H1 (cell line): ENCODE measurements at regions not wholly inside any gene's neighbourhood (a gene's known extent, or its start where the extent isn't known, plus 50 kb on each side); places are given as distances from the start of the nearest gene placed in this dataset.
"Not testable (repeated sequence)": the region's sequence is repeated elsewhere in the genome, so short reads cannot be mapped to it uniquely, and the experiment has no call there.

Experiments
- CTCF ChIA-PET: fragments of 300-600 bp; sonication (Branson Sonifier 250); formaldehyde crosslinking; loops from one replicate; lab custom pipeline; 2021; ENCODE audit not compliant: partially characterized antibody; lab: Charles Lee
- POLR2A ChIA-PET: fragments of 300-600 bp; sonication (Branson Sonifier 250); formaldehyde crosslinking; loops from one replicate; lab custom pipeline; 2021; ENCODE audit warnings: inconsistent platforms; ENCODE audit not compliant: partially characterized antibody; lab: Charles Lee
- DNase-seq, 2 experiments: peaks; one replicate each; pipeline versions ENCODE4 v3.0.0 to v3.0.0-alpha.2; 2010 to 2022; ENCODE audit warnings: low spot score in 2 of 2, low read depth in 1 of 2, mixed read lengths in 1 of 2
- FAIRE-seq: peaks from 2 replicates; lab custom pipeline; 2011; peaks lifted over from hg19 to GRCh38; lab: Jason Lieb, UNC
- H2AFZ ChIP-seq: 2 replicates; pipeline ENCODE4 v1.8.1; 2012; ENCODE audit warnings: low read length, inconsistent platforms
- H2AK5ac ChIP-seq: 2 replicates; pipeline ENCODE4 v1.6.1; 2013; ENCODE audit warnings: low read depth, low read length
- H2BK120ac ChIP-seq: replicated peaks from 2 replicates; pipeline ENCODE3; 2013; ENCODE audit warnings: low read depth, low read length, inconsistent platforms
- H2BK12ac ChIP-seq: 2 replicates; pipeline ENCODE4 v1.6.1; 2013; ENCODE audit warnings: low read depth, low read length
- H2BK15ac ChIP-seq: 2 replicates; pipeline ENCODE4 v1.6.1; 2013; ENCODE audit warnings: low read length
- H2BK20ac ChIP-seq: 2 replicates; pipeline ENCODE4 v1.6.1; 2013; ENCODE audit warnings: low read length
- H2BK5ac ChIP-seq: 2 replicates; pipeline ENCODE4 v1.6.1; 2013; ENCODE audit warnings: low read depth, low read length
- H3K14ac ChIP-seq: 2 replicates; pipeline ENCODE4 v1.6.1; 2013; ENCODE audit warnings: inconsistent platforms; ENCODE audit not compliant: insufficient read length
- H3K18ac ChIP-seq: 2 replicates; pipeline ENCODE4 v1.6.1; 2013; ENCODE audit warnings: low read length; ENCODE audit errors: extremely low read depth
- H3K23ac ChIP-seq: 2 replicates; pipeline ENCODE4 v1.6.1; 2013; ENCODE audit warnings: inconsistent platforms; ENCODE audit not compliant: insufficient read length
- H3K23me2 ChIP-seq: 2 replicates; pipeline ENCODE4 v1.6.1; 2013; ENCODE audit warnings: low read depth, low read length
- H3K27ac ChIP-seq: 2 replicates; pipeline ENCODE4 v1.6.1; 2011; ENCODE audit warnings: low read depth, low read length, inconsistent platforms
- H3K27me3 ChIP-seq, 4 experiments: replicated peaks in 1 of 4; 1 replicate in 1 of 4; 2 replicates in 3 of 4; pipeline versions ENCODE4 v1.6.1 to v1.8.1; 2011 to 2013; ENCODE audit warnings: low read length in 3 of 4, mild to moderate bottlenecking in 3 of 4, inconsistent platforms in 2 of 4, mixed read lengths in 2 of 4, moderate library complexity in 1 of 4; ENCODE audit not compliant: control insufficient read depth in 3 of 4, insufficient read depth in 3 of 4; ENCODE audit errors: extremely low read depth in 1 of 4
- H3K36me3 ChIP-seq, 4 experiments: 2 replicates each; pipeline versions ENCODE4 v1.6.1 to v1.8.1; 2011 to 2013; ENCODE audit warnings: mild to moderate bottlenecking in 4 of 4, low read length in 3 of 4, moderate library complexity in 2 of 4, control low read depth in 1 of 4, inconsistent platforms in 1 of 4; ENCODE audit not compliant: insufficient read depth in 4 of 4, control insufficient read depth in 2 of 4
- H3K4ac ChIP-seq: replicated peaks from 2 replicates; pipeline ENCODE3; 2013; ENCODE audit warnings: low read length, low read depth, mixed read lengths, inconsistent platforms; ENCODE audit not compliant: insufficient read length
- H3K4me1 ChIP-seq, 4 experiments: replicated peaks in 1 of 4; 1 replicate in 1 of 4; 2 replicates in 3 of 4; pipeline versions ENCODE4 v1.6.1 to v1.8.1; 2011 to 2013; ENCODE audit warnings: low read length in 3 of 4, inconsistent platforms in 2 of 4, mixed read lengths in 1 of 4; ENCODE audit not compliant: insufficient read depth in 4 of 4, control insufficient read depth in 3 of 4
- H3K4me2 ChIP-seq, 2 experiments: 2 replicates each; pipeline versions ENCODE4 v1.6.1 to v1.8.1; 2011 to 2013; ENCODE audit warnings: low read depth in 2 of 2, low read length in 2 of 2, control low read depth in 1 of 2, inconsistent platforms in 1 of 2, mild to moderate bottlenecking in 1 of 2; ENCODE audit not compliant: insufficient read depth in 1 of 2
- H3K4me3 ChIP-seq, 4 experiments: fragments of 200-600, 300-600 bp in 1 of 4; sonication (generic), shearing (Covaris generic), sonication (Bioruptor Twin) in 1 of 4; 2 replicates each; pipeline versions ENCODE4 v1.5.1 to v1.8.1; 2011 to 2016; ENCODE audit warnings: low read length in 4 of 4, low read depth in 3 of 4, control low read depth in 2 of 4, inconsistent platforms in 2 of 4, mild to moderate bottlenecking in 2 of 4, mixed read lengths in 1 of 4, moderate library complexity in 1 of 4; ENCODE audit not compliant: insufficient read depth in 2 of 4; ENCODE audit errors: extremely low read depth in 1 of 4
- H3K56ac ChIP-seq: replicated peaks from 2 replicates; pipeline ENCODE3; 2013; ENCODE audit warnings: low read depth, mild to moderate bottlenecking, mixed read lengths, low read length, inconsistent platforms; ENCODE audit not compliant: insufficient read length
- H3K79me1 ChIP-seq: 2 replicates; pipeline ENCODE4 v1.6.1; 2013; ENCODE audit warnings: low read depth, low read length, control low read depth
- H3K79me2 ChIP-seq, 2 experiments: 2 replicates each; pipeline versions ENCODE4 v1.6.1 to v1.8.1; 2012 to 2013; ENCODE audit warnings: low read length in 2 of 2, mild to moderate bottlenecking in 2 of 2, inconsistent platforms in 1 of 2; ENCODE audit not compliant: insufficient read depth in 2 of 2, control insufficient read depth in 1 of 2
- H3K9ac ChIP-seq, 4 experiments: replicated peaks in 1 of 4; 1 replicate in 1 of 4; 2 replicates in 3 of 4; pipeline versions ENCODE4 v1.6.1 to v1.8.1; 2011 to 2013; ENCODE audit warnings: low read depth in 3 of 4, low read length in 3 of 4, control low read depth in 2 of 4, mild to moderate bottlenecking in 2 of 4, moderate library complexity in 2 of 4, inconsistent platforms in 1 of 4; ENCODE audit errors: extremely low read depth in 1 of 4
- H3K9me3 ChIP-seq, 2 experiments: 2 replicates each; pipeline versions ENCODE4 v1.6.1 to v1.8.1; 2012 to 2013; ENCODE audit warnings: mild to moderate bottlenecking in 2 of 2, moderate library complexity in 2 of 2, control low read depth in 1 of 2, inconsistent platforms in 1 of 2, low read depth in 1 of 2, low read length in 1 of 2, mixed read lengths in 1 of 2; ENCODE audit not compliant: insufficient read depth in 2 of 2
- H4K20me1 ChIP-seq, 2 experiments: replicated peaks in 1 of 2; 2 replicates each; pipeline versions ENCODE3 to v1.8.1; 2011 to 2013; ENCODE audit warnings: inconsistent platforms in 2 of 2, low read length in 2 of 2, mild to moderate bottlenecking in 1 of 2; ENCODE audit not compliant: insufficient read depth in 2 of 2, control insufficient read depth in 1 of 2
- H4K5ac ChIP-seq: 2 replicates; pipeline ENCODE4 v1.6.1; 2013; ENCODE audit warnings: low read length, low read depth, mixed read lengths, inconsistent platforms; ENCODE audit not compliant: insufficient read length
- H4K8ac ChIP-seq: 2 replicates; pipeline ENCODE4 v1.8.0; 2013; ENCODE audit warnings: mild to moderate bottlenecking, moderate library complexity, low read length, inconsistent platforms; ENCODE audit not compliant: insufficient read depth; ENCODE audit errors: extremely low read depth
- H4K91ac ChIP-seq: replicated peaks from 2 replicates; pipeline ENCODE3; 2013; ENCODE audit warnings: low read length, mixed read lengths, inconsistent platforms; ENCODE audit not compliant: insufficient read length
- ASH2L ChIP-seq: fragments of 200-600, 300-600 bp; sonication (generic); IDR thresholded peaks from one replicate; pipeline ENCODE4 v1.7.1; 2017; ENCODE audit warnings: low read length
- EZH2 ChIP-seq: fragments of 200-600 bp; sonication (generic); IDR thresholded peaks from 2 replicates; pipeline ENCODE4 v1.7.1; 2012; ENCODE audit warnings: low read depth, mild to moderate bottlenecking, moderate library complexity, low read length, inconsistent platforms; ENCODE audit not compliant: severe bottlenecking
- FOSL1 ChIP-seq: IDR thresholded peaks from 2 replicates; pipeline ENCODE4 v1.6.1; 2011; ENCODE audit warnings: mild to moderate bottlenecking, low read depth, low read length, moderate library complexity; ENCODE audit not compliant: insufficient read depth
- GABPA ChIP-seq: IDR thresholded peaks from 2 replicates; pipeline ENCODE4 v1.6.1; 2011; ENCODE audit warnings: mild to moderate bottlenecking, low read length, moderate library complexity, borderline replicate concordance; ENCODE audit not compliant: insufficient read depth
- HDAC2 ChIP-seq, 2 experiments: fragments of 300-600 bp in 1 of 2; sonication (generic) in 1 of 2; IDR thresholded peaks; 2 replicates each; pipeline ENCODE4 v1.6.1; 2011 to 2012; ENCODE audit warnings: low read depth in 2 of 2, low read length in 2 of 2, mild to moderate bottlenecking in 2 of 2, moderate library complexity in 2 of 2, borderline replicate concordance in 1 of 2, inconsistent platforms in 1 of 2
- RNF2 ChIP-seq: fragments of 200-900, 300-1000 bp; sonication (generic); IDR thresholded peaks from 2 replicates; pipeline ENCODE4 v1.7.1; 2016; ENCODE audit warnings: borderline replicate concordance, low read depth, mild to moderate bottlenecking, antibody characterized with exemption, low read length; ENCODE audit not compliant: poor library complexity, severe bottlenecking; ENCODE audit errors: missing control alignments
- SAP30 ChIP-seq: fragments of 300-600 bp; sonication (generic); IDR thresholded peaks from 2 replicates; pipeline ENCODE4 v1.7.1; 2012; ENCODE audit warnings: low read length, moderate library complexity, mild to moderate bottlenecking, inconsistent platforms; ENCODE audit not compliant: insufficient read depth, insufficient replicate concordance
- SP4 ChIP-seq: IDR thresholded peaks from 2 replicates; pipeline ENCODE4 v1.6.1; 2012; ENCODE audit warnings: low read length, inconsistent platforms
- TCF12 ChIP-seq: IDR thresholded peaks from 2 replicates; pipeline ENCODE4 v1.6.1; 2011; ENCODE audit warnings: low read depth, mild to moderate bottlenecking, low read length
- WGBS, 2 experiments: shearing (Covaris generic) in 1 of 2; methylation state at CpG; one replicate each; pipeline versions ENCODE4 v1.1.6 to v1.1.7; 2013 to 2015; ENCODE audit warnings: low lambda C conversion rate in 2 of 2, mixed read lengths in 2 of 2, inconsistent platforms in 1 of 2, low coverage in 1 of 2, missing lambda C conversion rate in 1 of 2; ENCODE audit not compliant: insufficient replicate concordance in 2 of 2, insufficient coverage in 1 of 2, insufficient read length in 1 of 2; ENCODE audit errors: extremely low coverage in 1 of 2, missing lambda C conversion rate in 1 of 2; 5-methylcytosine and 5-hydroxymethylcytosine counted together

- TF ChIP-seq HDAC2 (IDR thresholded peaks at IDR 0.05; ENCODE audit: borderline replicate concordance in 1 of 2, low read depth in 2 of 2, low read length in 2 of 2), result no peak
- no peak for TF ChIP-seq RNF2
- no peak for TF ChIP-seq SAP30
- no peak for TF ChIP-seq TCF12
- TF ChIP-seq EZH2, result no peak
- TF ChIP-seq FOSL1, result no peak
- TF ChIP-seq ASH2L, result no peak
- no peak for TF ChIP-seq GABPA
- no peak for TF ChIP-seq SP4
Observed at GRCh38 chrX:40366661-40367060, 214.1 kb upstream of the ATP6AP2 start (continued).

GRCh38 chrX:40362291-40362690, 218.5 kb upstream of the ATP6AP2 start:
- not testable (repeated sequence) for H3K79me1 ChIP-seq, H3K4me1 ChIP-seq, H2AK5ac ChIP-seq

More at GRCh38 chrX:40362291-40362690, 218.5 kb upstream of the ATP6AP2 start:
- H4K8ac ChIP-seq, H3K4me3 ChIP-seq, H3K4ac ChIP-seq, H4K91ac ChIP-seq, H3K4me2 ChIP-seq, H3K14ac ChIP-seq, H2BK120ac ChIP-seq, H3K27me3 ChIP-seq, H3K23me2 ChIP-seq, H4K20me1 ChIP-seq, H3K56ac ChIP-seq, H3K36me3 ChIP-seq, H2BK20ac ChIP-seq, H3K9ac ChIP-seq, H3K27ac ChIP-seq, H2AFZ ChIP-seq, POLR2A ChIA-PET, H3K79me2 ChIP-seq, H2BK15ac ChIP-seq, H3K18ac ChIP-seq, DNase-seq, CTCF ChIA-PET, H3K9me3 ChIP-seq, H2BK12ac ChIP-seq, H2BK5ac ChIP-seq, H4K5ac ChIP-seq, FAIRE-seq, H3K23ac ChIP-seq: not testable (repeated sequence)
- 91% methylated on average over 7 of the region's 14 CpGs; no CpG with 5 or more reads in 1 of the 2 experiments for WGBS, 2 experiments
